Astrocyte of the cerebellum (primary cell): ENCODE measurements at regions not wholly inside any gene's neighbourhood (a gene's known extent, or its start where the extent isn't known, plus 50 kb on each side); places are given as distances from the start of the nearest gene placed in this dataset.

Experiments used
- DNase-seq: peaks from one replicate; pipeline ENCODE4 v3.0.0-alpha.2; 2011; ENCODE audit warnings: low read depth
- H3K4me3 ChIP-seq: 2 replicates; pipeline ENCODE4 v1.5.1; 2011; ENCODE audit warnings: mild to moderate bottlenecking, low read depth, low read length, moderate library complexity
- CTCF ChIP-seq: IDR thresholded peaks from 2 replicates; pipeline ENCODE4 v1.5.1; 2012; ENCODE audit warnings: low read length, low read depth, moderate library complexity, mild to moderate bottlenecking; ENCODE audit errors: missing control alignments
- in situ Hi-C: cut with HindIII; loops from 2 replicates; pipeline ENCODE4 v1.10.0; 2017; ENCODE audit warnings: low sequenced_read_pairs

- no peak overlapping the region for H3K4me3 ChIP-seq
- TF ChIP-seq CTCF = no peak
- in situ Hi-C loops = loop anchor here (25.0 kb wide), 1 partner anchor 94 kb away; no protein-coding TSS in a partner anchor
- DNase-seq = no peak
These were observed 282.6 kb downstream of the IRF8 start for GRCh38 chr16:86181526-86181925.

- H3K4me3 ChIP-seq = no peak overlapping the region
- DNase-seq = no peak
- TF ChIP-seq CTCF = no peak
- in situ Hi-C loops = loop anchor here (25.0 kb wide), 1 partner anchor 97 kb away; no protein-coding TSS in a partner anchor
These were observed 285.2 kb downstream of the IRF8 start for GRCh38 chr16:86184185-86184584.

GRCh38 chr16:86185089-86185488 lies 286.1 kb downstream of the IRF8 start:
- in situ Hi-C loops = loop anchor here (25.0 kb wide), 1 partner anchor 98 kb away; no protein-coding TSS in a partner anchor
- TF ChIP-seq CTCF = no peak
- DNase-seq = no peak
- no peak overlapping the region for H3K4me3 ChIP-seq

- in situ Hi-C loops = loop anchor here (25.0 kb wide), 1 partner anchor 99 kb away; no protein-coding TSS in a partner anchor
- no peak for TF ChIP-seq CTCF
- no peak for DNase-seq
- no peak overlapping the region for H3K4me3 ChIP-seq
These were observed 287.4 kb downstream of the IRF8 start for GRCh38 chr16:86186313-86186712.

- in situ Hi-C loops = loop anchor here (25.0 kb wide), 1 partner anchor 103 kb away; no protein-coding TSS in a partner anchor
- H3K4me3 ChIP-seq = no peak overlapping the region
- DNase-seq = no peak
- no peak for TF ChIP-seq CTCF
These were observed 291.0 kb downstream of the IRF8 start for GRCh38 chr16:86189934-86190333.

- in situ Hi-C loops = loop anchor here (25.0 kb wide), 1 partner anchor 104 kb away; no protein-coding TSS in a partner anchor
- TF ChIP-seq CTCF = no peak
- DNase-seq = no peak
- no peak overlapping the region for H3K4me3 ChIP-seq
These were observed 292.7 kb downstream of the IRF8 start for GRCh38 chr16:86191663-86192062.
